ENCODE measurements at regions not wholly inside any gene's neighbourhood (a gene's known extent, or its start where the extent isn't known, plus 50 kb on each side); places are given as distances from the start of the nearest gene placed in this dataset.

DNA sequence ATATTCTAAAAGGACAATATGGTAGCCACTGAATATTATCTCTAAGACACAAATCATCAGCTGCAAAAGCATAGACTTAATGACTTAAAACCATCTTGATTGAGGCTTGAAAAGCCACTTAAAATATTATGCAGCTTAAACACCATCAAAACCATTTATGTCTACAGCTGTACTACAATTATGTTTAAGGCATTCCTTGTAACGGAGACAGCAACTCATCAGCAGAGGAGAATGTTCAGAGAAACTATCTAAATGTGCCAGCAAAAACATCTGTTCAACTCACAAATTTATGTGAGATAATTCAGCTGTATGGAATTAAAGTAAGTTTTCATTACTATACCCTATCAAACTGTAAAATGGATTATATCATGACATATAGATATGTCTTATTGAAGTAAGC is 147.9 kb upstream of the CTSO start:
- no peak overlapping the region for H3K4me3 ChIP-seq (ENCODE audit: low read length in 2 of 2)
- no peak overlapping the region for H3K27ac ChIP-seq (ENCODE audit: low read depth in 1 of 2, low read length in 1 of 2)
- DNase-seq (ENCODE audit: low read depth in 6 of 9, low spot score in 9 of 9) = no peak
- H3K36me3 ChIP-seq (ENCODE audit: control insufficient read depth in 2 of 2, insufficient read depth in 2 of 2, low read length in 1 of 2) = no peaks in the 10 kb centered on the region
- no peaks in the 10 kb centered on the region for H3K27me3 ChIP-seq (ENCODE audit: control insufficient read depth in 2 of 2, insufficient read depth in 1 of 2, low read length in 1 of 2)
- H3K4me1 ChIP-seq (ENCODE audit: control insufficient read depth in 2 of 2, insufficient read depth in 2 of 2, low read length in 2 of 2) = no peaks in the 10 kb centered on the region
- 93% methylated on average over 1 of the region's 1 CpG for WGBS
- H3K9me3 ChIP-seq (ENCODE audit: control insufficient read depth in 2 of 2, insufficient read depth in 1 of 2, low read length in 1 of 2) = no peaks in the 10 kb centered on the region

- Histone ChIP-seq H3K9me3 (ENCODE audit: control insufficient read depth in 2 of 2, insufficient read depth in 1 of 2, low read length in 1 of 2) (no peaks in the 10 kb centered on the region), H3K4me1 (ENCODE audit: control insufficient read depth in 2 of 2, insufficient read depth in 2 of 2, low read length in 2 of 2) (no peaks in the 10 kb centered on the region), H3K27me3 (ENCODE audit: control insufficient read depth in 2 of 2, insufficient read depth in 1 of 2, low read length in 1 of 2) (no peaks in the 10 kb centered on the region), H3K4me3 (ENCODE audit: low read length in 2 of 2) (no peak overlapping the region), H3K27ac (ENCODE audit: low read depth in 1 of 2, low read length in 1 of 2) (no peak overlapping the region), H3K36me3 (ENCODE audit: control insufficient read depth in 2 of 2, insufficient read depth in 2 of 2, low read length in 1 of 2) (no peaks in the 10 kb centered on the region)
- DNase-seq (ENCODE audit: low read depth in 6 of 9, low spot score in 9 of 9) = no peak
Observed at GRCh38 chr4:156100651-156101050, 147.0 kb upstream of the CTSO start.

GRCh38 chr4:156098805-156099204 is 145.1 kb upstream of the CTSO start:
- Histone ChIP-seq H3K27ac (ENCODE audit: low read depth in 1 of 2, low read length in 1 of 2) (no peak overlapping the region), H3K27me3 (ENCODE audit: control insufficient read depth in 2 of 2, insufficient read depth in 1 of 2, low read length in 1 of 2) (no peaks in the 10 kb centered on the region), H3K4me1 (ENCODE audit: control insufficient read depth in 2 of 2, insufficient read depth in 2 of 2, low read length in 2 of 2) (no peaks in the 10 kb centered on the region), H3K4me3 (ENCODE audit: low read length in 2 of 2) (no peak overlapping the region), H3K36me3 (ENCODE audit: control insufficient read depth in 2 of 2, insufficient read depth in 2 of 2, low read length in 1 of 2) (no peaks in the 10 kb centered on the region), H3K9me3 (ENCODE audit: control insufficient read depth in 2 of 2, insufficient read depth in 1 of 2, low read length in 1 of 2) (no peaks in the 10 kb centered on the region)
- 91% methylated on average over 4 of the region's 4 CpGs for WGBS
- no peak for DNase-seq (ENCODE audit: low read depth in 6 of 9, low spot score in 9 of 9)

- Histone ChIP-seq H3K4me1 (ENCODE audit: control insufficient read depth in 2 of 2, insufficient read depth in 2 of 2, low read length in 2 of 2) (no peaks in the 10 kb centered on the region), H3K27ac (ENCODE audit: low read depth in 1 of 2, low read length in 1 of 2) (no peak overlapping the region), H3K36me3 (ENCODE audit: control insufficient read depth in 2 of 2, insufficient read depth in 2 of 2, low read length in 1 of 2) (no peaks in the 10 kb centered on the region), H3K27me3 (ENCODE audit: control insufficient read depth in 2 of 2, insufficient read depth in 1 of 2, low read length in 1 of 2) (no peaks in the 10 kb centered on the region), H3K4me3 (ENCODE audit: low read length in 2 of 2) (no peak overlapping the region), H3K9me3 (ENCODE audit: control insufficient read depth in 2 of 2, insufficient read depth in 1 of 2, low read length in 1 of 2) (no peaks in the 10 kb centered on the region)
- DNase-seq (ENCODE audit: low read depth in 6 of 9, low spot score in 9 of 9) = no peak
Observed at GRCh38 chr4:156085100-156085499, 131.4 kb upstream of the CTSO start.

DNA sequence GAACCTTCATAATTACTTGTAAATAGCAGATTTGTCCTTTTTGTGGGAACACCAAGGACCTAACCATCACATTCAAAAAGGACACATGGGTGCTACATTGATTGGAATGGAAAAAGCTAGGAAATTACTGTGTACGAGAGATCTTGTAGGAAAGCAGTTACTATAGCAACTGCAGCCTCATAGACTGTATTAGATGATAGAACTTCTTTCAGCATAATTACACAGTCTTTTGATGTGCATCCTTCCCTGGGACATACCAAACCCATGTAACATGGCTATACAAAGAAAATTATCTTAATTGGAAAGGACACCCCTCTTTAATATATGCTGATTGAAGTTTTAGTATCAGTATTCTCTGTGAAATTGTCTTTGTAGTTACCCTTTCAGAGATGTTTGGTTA is 130.7 kb upstream of the CTSO start:
- H3K4me3 ChIP-seq (ENCODE audit: low read length in 2 of 2) = no peak overlapping the region
- no peak overlapping the region for H3K27ac ChIP-seq (ENCODE audit: low read depth in 1 of 2, low read length in 1 of 2)
- H3K4me1 ChIP-seq (ENCODE audit: control insufficient read depth in 2 of 2, insufficient read depth in 2 of 2, low read length in 2 of 2) = no peaks in the 10 kb centered on the region
- no peaks in the 10 kb centered on the region for H3K27me3 ChIP-seq (ENCODE audit: control insufficient read depth in 2 of 2, insufficient read depth in 1 of 2, low read length in 1 of 2)
- 92% methylated on average over 1 of the region's 1 CpG for WGBS
- H3K36me3 ChIP-seq (ENCODE audit: control insufficient read depth in 2 of 2, insufficient read depth in 2 of 2, low read length in 1 of 2) = no peaks in the 10 kb centered on the region
- no peaks in the 10 kb centered on the region for H3K9me3 ChIP-seq (ENCODE audit: control insufficient read depth in 2 of 2, insufficient read depth in 1 of 2, low read length in 1 of 2)
- no peak for DNase-seq (ENCODE audit: low read depth in 6 of 9, low spot score in 9 of 9)

DNA sequence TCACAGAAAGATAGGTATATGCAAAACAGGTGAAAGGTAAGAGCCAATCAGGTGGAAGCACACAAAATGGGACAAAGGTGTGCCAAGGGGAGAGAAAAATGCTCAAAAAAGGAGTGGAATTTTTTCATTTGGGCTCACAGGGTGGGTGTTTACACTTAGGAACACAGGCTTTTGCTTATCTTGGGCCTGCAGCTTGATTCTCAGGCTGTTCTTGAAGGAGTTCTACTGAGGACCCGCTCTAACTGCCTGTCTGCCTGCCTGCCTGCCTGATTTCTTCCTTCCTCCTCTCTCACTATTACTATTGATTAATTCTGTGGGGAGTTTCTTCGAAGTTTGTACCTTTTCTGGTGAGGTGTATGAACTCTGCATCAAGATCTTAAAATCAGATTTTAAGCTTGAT is 120.3 kb upstream of the CTSO start:
- peaks cover 0 to 6% of the 10 kb centered on the region in 2 donors for H3K9me3 ChIP-seq (ENCODE audit: control insufficient read depth in 2 of 2, insufficient read depth in 1 of 2, low read length in 1 of 2)
- H3K4me3 ChIP-seq (ENCODE audit: low read length in 2 of 2) = no peak overlapping the region
- no peaks in the 10 kb centered on the region for H3K36me3 ChIP-seq (ENCODE audit: control insufficient read depth in 2 of 2, insufficient read depth in 2 of 2, low read length in 1 of 2)
- no peaks in the 10 kb centered on the region for H3K4me1 ChIP-seq (ENCODE audit: control insufficient read depth in 2 of 2, insufficient read depth in 2 of 2, low read length in 2 of 2)
- WGBS = 79% methylated on average over 2 of the region's 2 CpGs
- DNase-seq (ENCODE audit: low read depth in 6 of 9, low spot score in 9 of 9) = no peak
- no peaks in the 10 kb centered on the region for H3K27me3 ChIP-seq (ENCODE audit: control insufficient read depth in 2 of 2, insufficient read depth in 1 of 2, low read length in 1 of 2)
- no peak overlapping the region for H3K27ac ChIP-seq (ENCODE audit: low read depth in 1 of 2, low read length in 1 of 2)

DNA sequence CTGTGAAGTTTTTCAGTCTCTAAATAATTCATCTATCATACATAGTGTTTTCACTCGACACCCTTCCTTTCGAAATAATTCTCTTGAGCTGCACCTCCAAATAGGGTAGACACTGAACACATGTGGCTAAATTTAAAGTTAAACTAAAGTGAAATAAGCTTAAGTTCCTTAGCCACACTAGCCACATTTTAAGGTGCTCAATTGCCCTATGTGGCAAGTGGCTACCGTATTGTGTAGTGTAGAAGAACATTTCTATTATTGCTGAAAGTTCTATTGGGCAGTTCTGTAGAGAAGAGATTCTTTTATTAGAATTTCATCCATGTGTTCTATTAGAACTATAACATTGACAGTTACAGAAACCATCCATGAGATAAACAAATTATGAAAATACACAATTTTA is 107.0 kb upstream of the CTSO start:
- Histone ChIP-seq H3K4me1 (ENCODE audit: control insufficient read depth in 2 of 2, insufficient read depth in 2 of 2, low read length in 2 of 2) (no peaks in the 10 kb centered on the region), H3K9me3 (ENCODE audit: control insufficient read depth in 2 of 2, insufficient read depth in 1 of 2, low read length in 1 of 2) (no peaks in the 10 kb centered on the region), H3K27me3 (ENCODE audit: control insufficient read depth in 2 of 2, insufficient read depth in 1 of 2, low read length in 1 of 2) (no peaks in the 10 kb centered on the region), H3K36me3 (ENCODE audit: control insufficient read depth in 2 of 2, insufficient read depth in 2 of 2, low read length in 1 of 2) (no peaks in the 10 kb centered on the region), H3K27ac (ENCODE audit: low read depth in 1 of 2, low read length in 1 of 2) (no peak overlapping the region), H3K4me3 (ENCODE audit: low read length in 2 of 2) (no peak overlapping the region)
- no peak for DNase-seq (ENCODE audit: low read depth in 6 of 9, low spot score in 9 of 9)
- WGBS = 96% methylated on average over 3 of the region's 3 CpGs

- no peaks in the 10 kb centered on the region for H3K27me3 ChIP-seq (ENCODE audit: control insufficient read depth in 2 of 2, insufficient read depth in 1 of 2, low read length in 1 of 2)
- H3K27ac ChIP-seq (ENCODE audit: low read depth in 1 of 2, low read length in 1 of 2) = no peak overlapping the region
- 64% methylated on average over 3 of the region's 3 CpGs for WGBS
Observed at GRCh38 chr4:156053174-156053573, 99.5 kb upstream of the CTSO start.

DNA sequence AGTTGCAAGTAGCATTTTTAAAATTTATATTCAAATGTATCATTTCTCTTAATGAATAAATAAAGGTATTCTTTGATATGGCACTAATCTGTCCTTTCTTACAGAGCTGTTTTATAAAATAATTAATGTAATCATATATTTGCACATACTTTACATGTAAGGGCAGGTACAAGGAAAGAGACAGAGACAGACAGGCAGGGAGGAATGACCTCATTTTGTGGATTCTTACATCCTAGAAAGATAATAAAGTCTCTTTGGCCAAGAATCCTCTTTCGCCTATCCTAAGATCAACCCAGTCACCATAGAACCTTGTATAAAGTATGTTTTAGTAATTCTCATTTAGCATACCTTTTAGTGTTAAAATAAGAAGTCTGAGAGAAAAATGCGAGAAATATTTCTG is 98.5 kb upstream of the CTSO start:
- WGBS = 98% methylated on average over 2 of the region's 2 CpGs

More at GRCh38 chr4:156053174-156053573, 99.5 kb upstream of the CTSO start:
- DNase-seq (ENCODE audit: low read depth in 6 of 9, low spot score in 9 of 9) = no peak
- Histone ChIP-seq H3K36me3 (ENCODE audit: control insufficient read depth in 2 of 2, insufficient read depth in 2 of 2, low read length in 1 of 2) (no peaks in the 10 kb centered on the region), H3K4me1 (ENCODE audit: control insufficient read depth in 2 of 2, insufficient read depth in 2 of 2, low read length in 2 of 2) (no peaks in the 10 kb centered on the region), H3K9me3 (ENCODE audit: control insufficient read depth in 2 of 2, insufficient read depth in 1 of 2, low read length in 1 of 2) (no peaks in the 10 kb centered on the region), H3K4me3 (ENCODE audit: low read length in 2 of 2) (no peak overlapping the region)

GRCh38 chr4:156038772-156039171 is 85.1 kb upstream of the CTSO start:
- Histone ChIP-seq H3K4me3 (ENCODE audit: low read length in 2 of 2) (no peak overlapping the region), H3K9me3 (ENCODE audit: control insufficient read depth in 2 of 2, insufficient read depth in 1 of 2, low read length in 1 of 2) (no peaks in the 10 kb centered on the region), H3K4me1 (ENCODE audit: control insufficient read depth in 2 of 2, insufficient read depth in 2 of 2, low read length in 2 of 2) (no peaks in the 10 kb centered on the region), H3K27ac (ENCODE audit: low read depth in 1 of 2, low read length in 1 of 2) (no peak overlapping the region), H3K36me3 (ENCODE audit: control insufficient read depth in 2 of 2, insufficient read depth in 2 of 2, low read length in 1 of 2) (no peaks in the 10 kb centered on the region), H3K27me3 (ENCODE audit: control insufficient read depth in 2 of 2, insufficient read depth in 1 of 2, low read length in 1 of 2) (no peaks in the 10 kb centered on the region)
- WGBS = 93% methylated on average over 4 of the region's 4 CpGs
- DNase-seq (ENCODE audit: low read depth in 6 of 9, low spot score in 9 of 9) = no peak

More for the DNA sequence above, 98.5 kb upstream of the CTSO start:
- Histone ChIP-seq H3K27ac (ENCODE audit: low read depth in 1 of 2, low read length in 1 of 2) (no peak overlapping the region), H3K36me3 (ENCODE audit: control insufficient read depth in 2 of 2, insufficient read depth in 2 of 2, low read length in 1 of 2) (no peaks in the 10 kb centered on the region), H3K4me3 (ENCODE audit: low read length in 2 of 2) (no peak overlapping the region), H3K4me1 (ENCODE audit: control insufficient read depth in 2 of 2, insufficient read depth in 2 of 2, low read length in 2 of 2) (no peaks in the 10 kb centered on the region), H3K9me3 (ENCODE audit: control insufficient read depth in 2 of 2, insufficient read depth in 1 of 2, low read length in 1 of 2) (no peaks in the 10 kb centered on the region), H3K27me3 (ENCODE audit: control insufficient read depth in 2 of 2, insufficient read depth in 1 of 2, low read length in 1 of 2) (no peaks in the 10 kb centered on the region)
- no peak for DNase-seq (ENCODE audit: low read depth in 6 of 9, low spot score in 9 of 9)
